GM23338 (cell line): ENCODE measurements at regions not wholly inside any gene's neighbourhood (a gene's known extent, or its start where the extent isn't known, plus 50 kb on each side); places are given as distances from the start of the nearest gene placed in this dataset.

Source experiments
- CREB1 ChIP-seq: fragments of 250-450 bp; sonication (Bioruptor Pico); IDR thresholded peaks from 2 replicates; pipeline ENCODE4 v1.5.0; 2020; ENCODE audit warnings: low read depth, mild to moderate bottlenecking, moderate library complexity
- POLR2AphosphoS5 ChIP-seq: IDR thresholded peaks from 2 replicates; pipeline ENCODE4 v1.6.1; 2016; ENCODE audit warnings: antibody characterized with exemption, low read depth
- REST ChIP-seq: IDR thresholded peaks from one replicate; pipeline ENCODE4 v1.6.1; 2018; ENCODE audit warnings: antibody characterized with exemption; ENCODE audit not compliant: unreplicated experiment
- TF ChIP-seq, protein P1 (sequence below), 2 experiments: fragments of 200-600 bp in 1 of 2; sonication (generic) in 1 of 2; conservative IDR thresholded peaks; 2 replicates each; pipeline versions ENCODE4 v1.5.1 to v1.6.1; 2016 to 2017; ENCODE audit warnings: antibody characterized with exemption in 2 of 2, low read depth in 2 of 2, mild to moderate bottlenecking in 2 of 2, moderate library complexity in 1 of 2

- TF ChIP-seq, protein P1, sequence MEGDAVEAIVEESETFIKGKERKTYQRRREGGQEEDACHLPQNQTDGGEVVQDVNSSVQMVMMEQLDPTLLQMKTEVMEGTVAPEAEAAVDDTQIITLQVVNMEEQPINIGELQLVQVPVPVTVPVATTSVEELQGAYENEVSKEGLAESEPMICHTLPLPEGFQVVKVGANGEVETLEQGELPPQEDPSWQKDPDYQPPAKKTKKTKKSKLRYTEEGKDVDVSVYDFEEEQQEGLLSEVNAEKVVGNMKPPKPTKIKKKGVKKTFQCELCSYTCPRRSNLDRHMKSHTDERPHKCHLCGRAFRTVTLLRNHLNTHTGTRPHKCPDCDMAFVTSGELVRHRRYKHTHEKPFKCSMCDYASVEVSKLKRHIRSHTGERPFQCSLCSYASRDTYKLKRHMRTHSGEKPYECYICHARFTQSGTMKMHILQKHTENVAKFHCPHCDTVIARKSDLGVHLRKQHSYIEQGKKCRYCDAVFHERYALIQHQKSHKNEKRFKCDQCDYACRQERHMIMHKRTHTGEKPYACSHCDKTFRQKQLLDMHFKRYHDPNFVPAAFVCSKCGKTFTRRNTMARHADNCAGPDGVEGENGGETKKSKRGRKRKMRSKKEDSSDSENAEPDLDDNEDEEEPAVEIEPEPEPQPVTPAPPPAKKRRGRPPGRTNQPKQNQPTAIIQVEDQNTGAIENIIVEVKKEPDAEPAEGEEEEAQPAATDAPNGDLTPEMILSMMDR (conservative IDR thresholded peaks at IDR 0.05; ENCODE audit: low read depth in 2 of 2) = no peak
- TF ChIP-seq REST (no peak), POLR2AphosphoS5 (no peak), CREB1 (CRISPR knock-in tag) (no peak)
These were observed 66.3 kb upstream of the STX18 start for GRCh38 chr4:4608214-4608537.
